Right renal cortex interstitium (tissue), 3 donors: ENCODE measurements at regions not wholly inside any gene's neighbourhood (a gene's known extent, or its start where the extent isn't known, plus 50 kb on each side); places are given as distances from the start of the nearest gene placed in this dataset.
"Not testable (repeated sequence)": the region's sequence is repeated elsewhere in the genome, so short reads cannot be mapped to it uniquely, and the experiment has no call there.

ENCODE experiments used
- DNase-seq, 3 donors: peaks; one replicate each; pipeline ENCODE4 v3.0.0-alpha.2; 2013; ENCODE audit warnings: low read depth in 3 of 3, low spot score in 2 of 3

DNA sequence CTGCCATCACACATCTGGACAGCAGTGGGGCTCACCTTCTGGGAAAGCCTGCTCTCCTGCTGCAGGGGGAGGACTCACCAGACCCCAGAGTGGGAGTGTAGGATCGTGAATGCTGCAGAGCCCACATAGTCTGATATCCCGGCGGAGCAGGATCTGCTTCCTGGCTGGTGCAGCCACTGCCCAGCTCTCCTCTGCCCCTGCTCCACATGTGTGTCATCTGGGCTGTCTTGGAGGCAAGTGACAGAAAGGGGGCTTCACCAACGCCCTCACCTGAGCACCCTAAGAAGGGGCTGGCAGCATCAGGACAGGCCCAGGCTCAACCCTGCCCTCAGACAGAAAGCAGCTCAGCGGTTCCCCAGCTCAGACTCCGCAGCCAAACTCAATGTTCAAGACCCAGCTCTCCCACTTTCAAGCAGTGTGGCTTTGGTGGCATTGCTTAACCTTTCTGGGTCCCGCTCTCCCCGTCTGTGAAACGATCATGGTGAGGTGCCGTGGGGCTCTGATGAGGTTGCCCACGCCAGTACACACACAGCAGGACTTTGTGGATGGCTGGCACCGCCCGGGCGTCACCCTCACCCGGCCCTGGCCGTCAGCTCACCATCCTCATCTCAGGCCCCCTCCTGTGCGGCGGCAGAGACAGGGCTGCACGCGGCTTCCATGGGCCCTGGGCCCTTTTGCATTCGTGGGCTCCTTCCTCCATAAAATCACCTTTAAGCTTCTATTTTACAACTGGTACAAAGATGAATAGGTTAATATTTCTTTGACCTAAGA is 91.0 kb upstream of the SFSWAP start:
- no peak for DNase-seq

DNA sequence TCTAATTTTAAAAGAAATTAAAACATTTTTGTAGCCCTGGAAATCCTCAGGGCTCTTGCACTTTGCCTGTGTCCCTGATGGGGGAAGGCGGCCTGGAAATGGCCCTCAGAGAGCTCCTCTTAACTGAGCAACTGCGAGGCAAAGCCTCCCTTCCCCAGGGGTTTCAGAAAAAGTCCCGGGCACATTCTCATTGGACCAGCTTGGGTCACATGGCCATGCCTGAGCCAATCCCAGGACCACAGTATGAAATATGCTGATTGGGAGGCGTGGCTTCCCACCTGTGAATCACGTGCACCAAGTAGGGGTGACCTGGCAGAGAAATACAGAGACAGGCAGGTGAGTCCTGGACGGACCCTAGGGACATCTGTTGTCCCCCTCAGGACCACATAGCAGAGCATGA is 90.4 kb upstream of the SFSWAP start:
- no peak for DNase-seq

DNA sequence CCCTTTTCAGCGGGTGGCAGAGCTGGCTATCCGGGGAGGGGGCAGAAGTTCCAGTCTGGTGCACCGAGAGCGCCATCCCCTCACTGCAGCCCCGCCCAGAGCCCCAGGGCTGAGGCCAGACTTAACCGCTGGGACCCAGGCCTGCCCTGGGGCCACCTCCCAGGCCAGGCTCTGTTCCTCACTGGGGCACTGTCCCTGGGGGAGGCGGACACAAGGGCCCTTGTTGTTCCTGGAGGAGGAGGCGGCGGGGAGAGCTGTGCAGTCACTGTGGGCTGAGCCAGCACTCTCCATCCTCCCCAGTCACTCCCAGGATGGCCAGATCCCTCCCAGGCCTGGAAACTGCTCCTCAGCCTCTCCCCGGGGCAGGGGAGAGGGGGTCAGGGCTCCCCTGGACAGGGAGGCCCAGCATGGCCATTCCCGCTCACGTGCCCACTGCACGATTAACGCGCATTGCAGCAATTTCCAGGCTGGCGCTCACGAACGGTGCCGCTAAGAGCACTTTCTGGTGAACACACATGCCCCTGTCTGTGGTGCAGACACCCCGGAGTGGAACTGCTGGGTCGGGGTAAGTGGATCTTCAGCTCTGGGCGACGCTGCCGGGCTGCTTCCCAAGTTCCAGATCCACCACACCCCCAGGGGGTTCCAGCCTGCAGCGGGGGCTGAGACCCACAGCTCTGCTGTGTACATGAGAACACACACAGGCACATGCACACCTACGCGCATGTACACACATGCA is 89.8 kb upstream of the SFSWAP start:
- DNase-seq = no peak

DNA sequence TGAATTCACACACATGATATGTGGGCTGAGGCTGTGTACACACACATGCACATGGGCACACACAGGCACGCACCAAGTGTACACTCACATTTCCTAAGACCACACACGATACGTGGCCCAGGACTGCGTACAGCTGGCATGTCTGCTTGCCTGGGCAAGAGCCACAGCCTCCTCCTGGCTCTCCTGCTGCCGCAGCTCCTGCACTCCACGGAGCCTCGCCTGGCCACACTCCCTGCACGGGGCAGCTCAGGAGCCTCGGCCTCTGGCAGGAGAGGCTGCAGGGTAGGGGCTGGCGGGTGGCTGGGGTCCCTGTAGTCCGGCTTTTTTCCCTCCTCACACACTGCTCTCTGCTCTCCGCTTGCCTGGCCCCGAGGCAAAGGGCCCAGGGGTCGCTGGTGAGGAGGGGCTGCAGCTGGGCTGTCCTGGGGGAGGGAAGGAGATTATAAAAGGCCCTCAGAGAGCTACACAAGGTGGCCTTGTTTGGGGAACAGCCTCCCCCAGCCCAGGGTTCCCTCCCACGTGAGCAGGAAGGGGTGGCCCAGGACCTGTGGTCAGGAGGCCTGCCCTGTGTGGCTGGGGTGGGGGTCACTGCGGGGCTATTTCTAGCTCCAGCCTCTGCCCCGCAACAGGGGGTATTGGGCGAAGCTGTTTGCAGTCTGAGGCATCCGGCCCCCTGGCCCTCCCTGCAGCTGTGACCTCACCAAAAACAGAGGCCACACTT is 89.0 kb upstream of the SFSWAP start:
- no peak for DNase-seq

DNA sequence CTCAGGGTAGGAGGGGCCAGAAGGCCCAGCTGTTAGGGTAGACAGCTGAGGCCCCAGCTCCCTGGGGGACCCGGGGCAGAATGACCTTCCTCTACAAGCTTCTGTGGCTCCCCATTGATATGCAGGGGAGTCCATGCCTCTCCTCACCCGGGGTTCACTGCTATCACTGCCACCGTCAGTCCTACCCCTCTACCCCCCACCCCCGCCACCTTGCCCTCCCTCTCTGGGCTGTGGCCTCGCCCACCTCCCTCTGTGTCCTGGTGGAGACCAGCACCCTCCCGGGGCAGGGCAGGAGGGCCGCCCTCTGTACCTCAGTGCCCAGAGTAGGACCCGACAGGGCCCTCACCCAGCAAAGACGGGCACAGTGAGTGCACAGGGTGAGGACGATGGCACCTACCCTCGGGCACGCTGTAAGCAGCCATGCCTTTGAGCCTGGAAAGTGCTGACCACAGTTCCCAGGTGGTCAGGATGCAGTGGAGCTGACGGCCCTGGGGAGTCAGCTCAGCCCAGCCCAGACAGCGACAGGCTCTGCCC is 88.4 kb upstream of the SFSWAP start:
- DNase-seq = no peak

DNA sequence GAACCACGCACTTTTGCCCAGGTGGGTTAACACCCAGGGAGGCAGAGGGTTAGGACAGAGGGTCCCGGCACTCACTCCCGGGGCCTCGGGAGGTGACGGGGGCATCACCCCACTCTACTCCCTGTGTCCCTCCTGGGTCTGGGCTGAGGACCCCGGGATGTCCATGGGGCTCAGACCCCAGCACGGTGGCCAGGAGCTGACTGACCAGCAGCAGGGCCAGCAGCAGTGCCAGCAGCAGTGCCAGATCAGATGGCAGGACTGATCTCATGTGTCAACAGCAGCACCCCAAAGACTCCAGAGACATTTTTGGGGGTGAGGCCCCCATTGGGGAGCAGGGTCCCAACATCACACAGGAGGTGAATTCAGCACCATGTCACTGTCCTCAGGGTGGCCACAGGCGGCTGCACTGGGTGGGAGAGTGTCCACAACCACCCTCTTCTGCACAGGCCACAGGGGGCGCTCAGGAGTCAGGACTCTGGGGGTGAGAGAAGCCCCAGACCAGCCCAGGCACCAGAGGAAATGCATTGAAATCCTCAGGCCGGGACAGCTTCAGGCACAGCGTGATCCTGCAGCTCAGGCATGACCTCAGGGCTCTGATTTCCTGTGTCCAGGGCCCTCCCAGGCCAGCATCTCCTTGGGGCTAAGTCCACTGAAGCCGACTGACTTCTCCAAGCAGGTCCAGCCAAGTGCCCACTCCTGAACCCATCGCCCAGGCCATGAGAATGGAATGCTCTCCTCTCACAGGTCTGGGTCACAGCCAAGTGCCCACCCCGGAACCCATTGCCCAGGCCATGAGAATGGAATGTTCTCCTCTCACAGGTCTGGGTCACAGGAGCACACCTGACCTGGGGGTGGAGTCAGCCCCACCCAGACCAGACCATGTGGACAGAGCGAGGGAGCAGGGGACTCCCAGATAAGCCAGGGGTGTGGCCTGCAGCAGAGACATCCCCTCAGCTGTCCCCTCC is 87.2 kb upstream of the SFSWAP start:
- not testable (repeated sequence) for DNase-seq

DNA sequence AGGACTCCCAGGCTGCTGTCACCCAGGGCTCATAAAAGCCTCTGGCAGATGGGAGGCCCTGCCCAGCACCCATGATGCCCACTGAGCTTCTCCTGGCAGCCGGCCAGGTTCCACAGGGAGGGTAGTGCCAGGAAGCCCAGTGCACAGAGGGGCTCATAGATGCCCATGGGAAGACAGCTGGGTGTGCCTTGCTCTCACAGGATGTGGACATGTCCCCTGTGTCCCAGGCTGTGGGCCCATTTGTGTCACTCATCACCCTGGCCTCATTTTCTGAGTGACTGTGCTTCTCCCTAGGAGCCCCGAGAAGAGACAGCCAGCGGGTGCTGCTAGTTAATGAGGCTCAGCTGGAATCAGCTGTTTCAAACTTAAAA is 86.5 kb upstream of the SFSWAP start:
- not testable (repeated sequence) for DNase-seq

DNA sequence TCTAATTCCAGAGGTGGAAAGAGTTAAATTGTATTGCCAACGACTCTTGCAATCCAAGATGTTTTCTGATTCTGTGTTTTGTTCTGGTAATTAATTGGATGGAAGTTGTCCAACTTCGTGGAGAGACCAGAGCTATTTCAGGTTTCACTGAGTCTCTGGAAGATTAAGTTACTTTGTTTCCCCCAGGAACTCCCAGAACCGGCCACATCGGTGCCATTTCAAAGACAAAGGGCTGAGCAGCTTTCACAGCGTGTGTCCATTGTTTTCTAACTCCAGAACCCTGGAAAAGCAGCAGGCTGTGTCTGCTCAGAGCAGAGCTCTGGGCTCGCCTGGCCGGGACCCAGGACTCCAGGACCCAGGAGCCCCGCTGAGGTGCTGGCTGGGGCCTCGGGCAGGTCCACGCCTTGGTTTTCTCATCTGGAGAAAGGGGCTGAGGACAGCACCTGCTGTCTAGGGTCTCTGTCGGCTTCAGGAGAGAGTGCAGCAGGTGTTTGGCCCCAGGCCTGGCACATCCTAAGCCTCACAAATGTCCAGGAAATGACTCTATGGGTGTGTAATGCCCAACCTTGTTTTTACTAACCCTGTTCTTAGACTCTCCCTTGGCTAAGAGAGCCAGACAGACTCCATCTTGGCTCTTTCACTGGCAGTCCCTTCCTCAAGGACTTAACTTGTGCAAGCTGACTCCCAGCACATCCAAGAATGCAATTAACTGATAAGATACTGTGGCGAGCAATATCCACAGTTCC is 86.0 kb upstream of the SFSWAP start:
- not testable (repeated sequence) for DNase-seq

DNA sequence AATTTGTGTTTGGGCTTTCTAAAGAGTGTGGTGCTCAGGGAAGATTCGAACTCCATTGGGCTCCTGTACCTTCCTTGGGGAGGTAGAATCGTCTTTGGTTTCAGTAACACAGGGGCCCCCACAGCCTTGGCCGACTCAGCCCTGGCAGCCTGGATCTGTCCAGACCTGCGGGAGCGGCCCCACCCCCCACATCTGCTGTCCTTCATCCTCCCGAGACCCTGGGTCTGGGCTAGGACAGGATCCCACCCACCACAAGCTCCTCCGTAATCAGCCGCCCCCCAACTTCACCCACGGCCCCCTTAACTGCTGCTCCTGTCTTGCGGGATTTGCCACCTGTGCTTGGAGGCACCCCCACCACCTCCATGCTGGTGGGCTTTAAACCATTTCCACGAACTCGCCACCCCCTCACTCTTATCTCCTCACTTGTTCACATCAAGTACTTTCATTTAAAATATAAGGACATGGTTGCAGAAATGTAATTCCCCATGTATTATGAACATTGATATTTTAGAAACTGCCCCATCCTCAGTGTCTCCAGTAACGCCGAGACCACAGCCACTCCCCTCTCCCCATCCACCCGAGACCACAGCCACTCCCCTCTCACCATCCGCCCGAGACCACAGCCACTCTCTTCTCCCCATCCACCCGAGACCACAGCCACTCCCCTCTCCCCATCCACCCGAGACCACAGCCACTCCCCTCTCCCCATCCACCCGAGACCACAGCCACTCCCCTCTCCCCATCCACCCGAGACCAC is 84.7 kb upstream of the SFSWAP start:
- DNase-seq = not testable (repeated sequence)

DNA sequence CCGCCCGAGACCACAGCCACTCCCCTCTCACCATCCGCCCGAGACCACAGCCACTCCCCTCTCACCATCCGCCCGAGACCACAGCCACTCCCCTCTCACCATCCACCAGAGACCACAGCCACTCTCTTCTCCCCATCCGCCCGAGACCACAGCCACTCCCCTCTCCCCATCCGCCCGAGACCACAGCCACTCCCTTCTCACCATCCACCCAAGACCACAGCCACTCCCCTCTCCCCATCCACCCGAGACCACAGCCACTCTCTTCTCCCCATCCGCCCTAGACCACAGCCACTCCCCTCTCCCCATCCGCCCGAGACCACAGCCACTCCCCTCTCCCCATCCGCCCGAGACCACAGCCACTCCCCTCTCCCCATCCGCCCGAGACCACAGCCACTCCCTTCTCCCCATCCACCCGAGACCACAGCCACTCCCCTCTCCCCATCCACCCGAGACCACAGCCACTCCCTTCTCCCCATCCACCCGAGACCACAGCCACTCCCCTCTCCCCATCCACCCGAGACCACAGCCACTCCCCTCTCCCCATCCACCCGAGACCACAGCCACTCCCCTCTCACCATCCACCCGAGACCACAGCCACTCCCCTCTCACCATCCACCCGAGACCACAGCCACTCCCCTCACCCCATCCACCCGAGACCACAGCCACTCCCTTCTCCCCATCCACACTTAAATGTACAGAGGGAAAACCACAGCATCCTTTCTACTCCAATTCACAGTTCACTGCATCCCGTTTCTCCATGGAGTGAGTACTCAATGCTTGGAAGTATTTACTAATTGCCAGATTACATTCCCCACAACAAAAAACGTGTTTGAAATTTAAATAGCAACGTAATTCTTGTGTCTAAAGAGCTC is 83.5 kb upstream of the SFSWAP start:
- DNase-seq = not testable (repeated sequence)

DNA sequence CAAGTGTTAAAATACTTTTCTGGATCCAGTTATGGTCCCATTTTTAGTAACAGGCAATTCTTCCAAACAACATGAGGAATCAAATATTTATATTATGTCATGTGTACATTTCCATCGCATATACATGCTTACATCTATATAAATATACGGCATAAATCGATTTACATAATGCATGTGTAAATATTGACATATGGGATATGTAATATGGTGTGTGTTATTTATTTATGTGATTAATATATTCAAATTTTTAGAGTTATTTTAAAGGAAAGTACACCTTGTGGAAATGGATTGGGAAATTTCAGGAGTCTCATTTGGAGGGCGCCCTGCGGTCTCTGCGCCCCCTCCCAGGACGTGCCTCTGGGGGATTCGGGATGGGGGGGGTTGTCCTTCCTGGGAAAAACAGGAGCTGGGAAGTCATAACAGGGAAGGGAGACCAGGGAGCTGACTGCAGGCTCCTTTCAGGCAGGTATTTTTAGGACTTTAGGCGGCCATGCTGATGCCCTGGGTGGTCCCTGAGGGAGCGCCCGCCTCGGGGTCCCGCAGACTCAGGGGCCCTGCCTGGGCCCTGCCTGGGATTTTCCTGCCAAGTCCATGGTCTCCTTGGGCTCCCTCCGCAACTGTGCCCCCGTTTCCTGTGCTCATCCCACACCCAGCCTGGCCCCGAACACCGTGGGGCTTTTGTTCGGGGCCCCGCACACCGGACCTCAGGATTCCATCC is 82.7 kb upstream of the SFSWAP start:
- no peak for DNase-seq

DNA sequence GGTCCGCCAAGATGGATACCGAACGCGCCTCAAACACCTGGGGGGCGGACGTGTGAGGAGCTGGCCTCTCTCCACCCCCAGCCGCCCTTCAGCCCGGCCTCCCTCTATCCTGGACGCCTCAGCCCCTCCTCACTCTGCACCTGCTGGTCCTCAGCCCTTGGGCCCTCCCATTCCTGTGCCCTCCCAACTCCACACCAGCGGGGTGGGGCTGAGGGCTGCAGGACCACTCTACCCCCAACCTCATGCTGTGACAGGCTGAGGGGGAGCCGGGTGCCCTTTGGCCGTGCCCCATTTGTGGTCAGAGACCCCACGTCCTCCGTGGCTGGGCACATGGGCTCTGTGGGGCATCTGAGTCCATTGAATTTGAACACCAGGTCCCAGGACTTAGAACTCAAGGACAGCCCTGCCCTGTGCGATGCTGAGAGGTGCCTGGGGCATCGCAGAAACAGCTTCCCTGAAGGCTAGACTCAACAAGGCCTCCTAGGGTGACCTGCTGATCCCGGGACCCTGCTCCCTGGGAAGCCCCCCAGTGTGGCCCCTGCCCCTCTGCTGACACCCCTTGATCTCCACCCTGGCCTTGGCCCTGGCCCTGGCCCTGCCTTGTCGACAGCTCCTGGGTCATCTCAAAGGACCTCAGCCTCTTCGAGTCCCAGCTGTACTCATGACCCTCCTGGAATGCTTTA is 82.0 kb upstream of the SFSWAP start:
- no peak for DNase-seq

DNA sequence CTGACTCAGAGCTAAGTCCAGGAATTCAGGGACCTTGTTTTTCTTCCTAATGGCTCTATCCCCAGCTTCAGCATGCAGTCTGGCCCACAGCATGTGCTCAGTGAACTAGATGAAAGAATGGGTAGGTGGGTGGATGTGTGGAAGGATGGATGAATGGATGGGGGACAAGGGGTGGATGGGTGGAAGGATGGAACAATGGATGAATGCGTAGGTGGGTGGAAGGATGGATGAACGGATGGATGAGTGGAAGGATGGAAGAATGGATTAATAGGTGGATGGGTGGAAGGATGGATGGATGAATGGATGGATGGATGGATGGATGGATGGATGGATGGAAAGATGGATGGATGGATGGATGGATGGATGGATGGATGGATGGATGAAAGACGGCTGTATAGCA is 79.7 kb upstream of the SFSWAP start:
- no peak for DNase-seq

DNA sequence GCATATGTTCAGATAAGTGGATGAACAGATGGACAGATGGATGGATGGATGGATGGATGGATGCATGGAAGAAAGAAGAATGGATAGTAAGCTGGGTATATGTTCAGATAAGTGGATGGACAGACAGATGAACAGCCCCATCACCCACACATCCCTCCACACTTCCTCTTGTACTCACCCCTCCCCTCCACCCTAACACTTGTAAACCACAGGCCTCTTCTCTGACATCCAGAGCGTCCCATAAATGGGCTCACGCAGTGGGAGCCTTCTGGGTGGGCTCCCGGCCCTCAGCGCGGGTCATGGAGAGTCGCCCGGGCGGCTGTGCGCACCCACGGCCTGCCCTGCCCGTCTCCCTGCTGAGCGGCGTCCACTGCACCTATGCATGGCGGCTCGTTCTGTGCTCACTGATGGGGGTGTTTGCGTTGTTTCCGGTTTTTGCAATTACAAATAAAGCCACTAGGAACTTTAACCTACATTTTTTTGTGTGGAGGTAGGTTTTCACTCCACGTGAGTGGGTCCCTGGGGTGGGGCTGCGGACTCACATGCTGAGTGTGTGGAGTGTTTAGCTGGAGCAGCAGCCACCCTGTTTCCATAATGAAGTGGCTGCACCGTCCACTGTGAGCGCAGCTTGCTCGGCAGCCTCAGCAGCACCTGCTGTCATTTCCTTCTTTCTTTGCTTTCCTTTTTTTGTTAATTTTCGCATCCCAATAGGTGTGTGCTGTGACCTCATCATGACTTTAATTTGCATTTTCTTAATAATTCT is 78.8 kb upstream of the SFSWAP start:
- not testable (repeated sequence) for DNase-seq

DNA sequence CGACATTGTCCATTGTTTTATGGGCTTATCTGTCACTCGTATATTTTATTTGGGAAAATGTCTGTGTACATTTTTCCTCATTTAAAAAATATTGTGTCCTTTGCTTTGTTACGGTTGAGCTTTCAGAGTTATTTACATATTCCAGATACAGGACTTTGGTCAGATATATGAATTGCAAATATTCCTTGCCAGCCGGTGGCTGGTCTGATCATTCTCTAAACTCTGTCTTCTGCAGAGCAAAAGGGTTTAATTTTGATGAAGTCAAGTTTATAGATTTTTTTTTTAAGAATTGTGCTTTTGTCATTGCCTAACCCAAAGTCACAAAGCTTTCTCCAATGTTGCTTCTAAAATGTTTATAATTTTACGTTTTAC is 78.3 kb upstream of the SFSWAP start:
- DNase-seq = not testable (repeated sequence)

DNA sequence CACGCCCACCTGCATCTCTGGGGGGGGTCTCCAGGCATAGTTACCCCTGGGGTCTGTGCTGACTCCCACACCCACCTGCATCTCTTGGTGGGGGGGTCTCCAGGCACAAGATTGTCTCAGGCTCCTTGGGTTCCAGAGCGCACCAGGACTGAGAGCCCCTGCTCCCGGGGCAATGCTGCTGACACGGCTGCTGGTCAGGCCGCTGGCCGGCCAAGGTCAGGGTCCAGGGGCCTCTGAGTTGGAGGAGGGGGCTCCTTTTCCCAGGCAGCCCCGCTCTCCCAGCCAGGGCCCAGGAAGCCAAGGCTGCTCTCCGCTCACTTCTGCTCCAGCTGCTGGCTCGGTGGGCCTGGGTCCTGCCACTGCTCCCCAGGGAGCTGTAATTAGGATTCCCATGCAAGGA is 77.3 kb upstream of the SFSWAP start:
- DNase-seq = not testable (repeated sequence)
